Astrocyte of the cerebellum (primary cell): ENCODE measurements at regions not wholly inside any gene's neighbourhood (a gene's known extent, or its start where the extent isn't known, plus 50 kb on each side); places are given as distances from the start of the nearest gene placed in this dataset.

Experiments
- DNase-seq: peaks from one replicate; pipeline ENCODE4 v3.0.0-alpha.2; 2011; ENCODE audit warnings: low read depth
- H3K4me3 ChIP-seq: 2 replicates; pipeline ENCODE4 v1.5.1; 2011; ENCODE audit warnings: mild to moderate bottlenecking, low read depth, low read length, moderate library complexity
- CTCF ChIP-seq: IDR thresholded peaks from 2 replicates; pipeline ENCODE4 v1.5.1; 2012; ENCODE audit warnings: low read length, low read depth, moderate library complexity, mild to moderate bottlenecking; ENCODE audit errors: missing control alignments
- in situ Hi-C: cut with HindIII; loops from 2 replicates; pipeline ENCODE4 v1.10.0; 2017; ENCODE audit warnings: low sequenced_read_pairs

- H3K4me3 ChIP-seq: no peak overlapping the region
- in situ Hi-C loops: no loop called here
- no peak for DNase-seq
- TF ChIP-seq CTCF: no peak
Measured at GRCh38 chr15:96702589-96702988, 372.1 kb downstream of the NR2F2 start.

DNA sequence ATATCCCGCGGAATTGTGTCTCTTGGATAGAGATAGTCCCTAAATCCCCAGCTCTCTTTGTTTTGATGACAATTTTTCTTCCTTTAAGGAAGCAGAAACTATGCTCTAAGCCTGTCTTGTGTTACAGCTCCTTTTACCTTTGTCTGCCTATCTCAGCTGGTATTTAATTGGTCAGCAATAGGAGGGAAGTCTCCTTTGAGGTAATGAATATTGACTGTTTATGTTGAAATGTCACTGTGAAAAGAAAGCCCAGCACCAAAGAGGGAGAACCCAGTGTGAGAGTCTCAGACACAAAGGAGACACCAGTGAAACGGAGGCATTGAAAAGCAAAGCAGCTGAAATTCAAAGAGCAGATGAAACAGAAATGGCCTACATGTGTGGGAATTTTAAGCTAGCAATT lies 372.6 kb downstream of the NR2F2 start:
- no peak for TF ChIP-seq CTCF
- in situ Hi-C loops: no loop called here
- no peak for DNase-seq
- no peak overlapping the region for H3K4me3 ChIP-seq

DNA sequence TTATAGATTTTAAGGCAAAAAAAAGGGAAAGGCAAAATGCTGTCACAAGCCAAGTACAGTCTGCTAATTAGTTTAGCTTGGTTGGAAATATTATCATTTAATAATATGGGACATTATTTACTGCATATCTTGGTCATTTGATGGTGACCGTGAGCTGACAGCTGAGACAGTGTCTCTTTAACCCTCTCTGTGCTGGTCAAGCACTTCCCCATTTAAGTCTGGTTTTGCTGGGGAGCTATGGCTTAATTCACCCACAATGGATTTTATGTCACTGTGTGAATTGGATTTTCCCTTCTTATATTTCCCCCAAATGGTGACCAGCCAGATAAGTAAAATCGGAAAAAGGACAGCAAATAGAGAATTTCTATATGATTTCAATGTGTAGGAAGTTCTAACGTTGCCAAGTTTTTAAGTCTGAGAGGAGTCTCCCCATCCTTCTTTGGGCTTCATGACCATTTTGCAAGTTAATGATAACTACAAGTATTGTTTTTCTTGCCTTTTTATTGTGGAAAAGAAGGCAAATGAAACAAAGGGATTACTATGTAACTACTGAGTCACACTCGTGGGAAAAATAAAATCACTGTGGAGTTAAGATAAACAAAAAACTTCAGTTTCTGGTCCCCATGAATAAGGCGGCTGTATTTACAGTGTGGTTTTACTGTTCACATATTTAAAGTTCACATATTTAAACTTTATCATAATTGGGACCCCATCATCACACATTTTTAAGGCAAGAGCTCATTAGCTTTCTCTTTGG lies 373.5 kb downstream of the NR2F2 start:
- in situ Hi-C loops: no loop called here
- no peak for TF ChIP-seq CTCF
- no peak overlapping the region for H3K4me3 ChIP-seq
- DNase-seq: no peak

- no peak overlapping the region for H3K4me3 ChIP-seq
- in situ Hi-C loops: no loop called here
- DNase-seq: no peak
- no peak for TF ChIP-seq CTCF
Measured at GRCh38 chr15:96716075-96716474, 385.6 kb downstream of the NR2F2 start.

DNA sequence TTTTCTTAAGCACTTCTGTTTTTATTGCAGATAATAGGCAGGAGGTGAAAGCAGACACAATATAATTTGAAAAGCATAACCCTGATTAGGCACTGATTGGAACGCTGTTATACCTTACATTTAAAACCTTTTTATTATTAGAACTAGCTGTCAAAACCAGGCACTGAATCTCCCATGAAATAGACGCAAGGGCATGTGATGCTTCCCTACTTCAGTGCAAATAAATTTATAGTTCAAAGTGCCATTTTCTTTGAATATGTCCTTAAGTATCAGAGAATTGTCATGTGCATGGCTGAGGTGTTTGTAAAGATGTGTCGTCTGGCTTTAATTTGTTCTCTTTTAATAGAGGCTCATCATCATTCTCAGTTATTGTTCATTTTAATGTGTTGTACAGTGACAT lies 386.0 kb downstream of the NR2F2 start:
- no peak for DNase-seq
- no peak overlapping the region for H3K4me3 ChIP-seq
- no peak for TF ChIP-seq CTCF
- in situ Hi-C loops: no loop called here

DNA sequence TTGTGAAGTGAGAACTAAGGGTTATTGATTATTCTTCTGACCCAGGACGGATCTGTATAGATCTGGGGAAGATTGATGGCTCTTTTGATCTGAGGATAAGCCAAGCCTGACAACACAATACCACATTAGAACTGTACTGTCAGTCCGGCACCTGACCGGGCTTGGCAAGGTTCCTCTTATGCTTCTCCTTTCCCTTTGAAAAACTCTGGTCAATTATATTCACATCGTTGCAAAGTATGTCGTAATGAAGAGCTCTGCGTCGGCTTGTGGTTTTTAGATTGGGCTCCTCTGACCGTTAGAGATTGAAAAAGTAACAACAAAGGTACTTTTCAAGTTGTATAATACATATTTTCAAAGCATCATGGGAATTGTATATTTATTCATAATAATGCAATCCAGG lies 389.8 kb downstream of the NR2F2 start:
- TF ChIP-seq CTCF: no peak
- no peak for DNase-seq
- H3K4me3 ChIP-seq: no peak overlapping the region
- in situ Hi-C loops: no loop called here
